ENCODE measurements at regions not wholly inside any gene's neighbourhood (a gene's known extent, or its start where the extent isn't known, plus 50 kb on each side); places are given as distances from the start of the nearest gene placed in this dataset.
"Not testable (repeated sequence)": the region's sequence is repeated elsewhere in the genome, so short reads cannot be mapped to it uniquely, and the experiment has no call there.

DNA sequence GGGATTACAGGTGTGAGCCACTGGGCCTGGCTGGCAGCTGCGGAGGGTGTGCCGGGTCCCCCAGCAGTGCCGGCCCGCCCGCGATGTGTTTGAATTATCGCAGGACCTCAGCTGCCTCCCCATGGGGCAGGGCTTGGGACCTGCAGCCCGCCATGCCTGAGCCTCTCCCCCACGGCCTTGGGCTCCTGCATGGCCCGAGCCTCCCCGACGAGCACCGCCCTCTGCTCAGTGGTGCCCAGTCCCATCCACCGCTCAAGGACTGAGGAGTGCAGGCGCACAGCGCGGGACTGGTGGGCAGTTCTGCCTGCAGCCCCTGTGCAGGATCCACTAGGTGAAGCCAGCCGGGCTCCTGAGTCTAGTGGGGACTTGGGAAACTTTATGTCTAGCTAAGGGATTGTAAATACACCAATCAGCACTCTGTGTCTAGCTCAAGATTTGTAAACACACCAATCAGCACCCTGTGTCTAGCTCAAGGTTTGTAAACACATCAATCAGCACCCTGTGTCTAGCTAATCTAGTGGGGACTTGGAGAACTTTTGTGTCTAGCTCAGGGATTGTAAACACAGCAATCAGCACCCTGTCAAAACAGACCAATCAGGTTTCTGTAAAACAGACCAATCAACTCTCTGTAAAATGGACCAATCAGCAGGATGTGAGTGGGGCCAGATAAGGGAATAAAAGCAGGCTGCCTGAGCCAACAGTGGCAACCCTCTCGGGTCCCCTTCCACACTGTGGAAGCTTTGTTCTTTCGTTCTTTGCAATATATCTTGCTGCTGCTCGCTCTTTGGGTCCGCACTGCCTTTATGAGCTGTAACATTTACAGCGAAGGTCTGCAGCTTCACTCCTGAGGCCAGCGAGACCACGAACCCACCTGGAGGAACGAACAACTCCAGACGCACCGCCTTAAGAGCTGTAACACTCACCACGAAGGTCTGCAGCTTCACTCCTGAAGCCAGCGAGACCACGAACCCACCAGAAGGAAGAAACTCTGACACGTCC, 287.8 kb downstream of the ALG10 start:
- not testable (repeated sequence) for DNase-seq

DNA sequence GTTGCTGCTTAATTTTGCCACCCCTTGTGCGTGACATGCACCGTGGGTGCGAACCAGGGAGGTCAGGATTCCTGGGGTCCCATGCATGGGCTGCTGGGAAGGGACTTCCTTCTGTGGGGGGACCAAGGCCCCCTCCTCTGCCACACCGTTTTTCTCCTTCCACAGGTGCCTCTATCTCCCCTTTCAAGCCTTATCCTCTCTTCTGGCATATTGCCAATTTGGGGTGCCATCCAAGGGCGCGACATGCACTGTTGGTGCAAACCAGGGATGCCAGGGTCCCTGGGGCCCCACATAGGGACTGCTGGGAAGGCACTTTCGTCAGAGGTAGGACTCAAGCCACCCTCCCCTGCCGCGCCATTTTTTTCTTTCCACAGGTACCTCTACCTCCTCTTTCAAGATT, 289.0 kb downstream of the ALG10 start:
- no peak for DNase-seq

DNA sequence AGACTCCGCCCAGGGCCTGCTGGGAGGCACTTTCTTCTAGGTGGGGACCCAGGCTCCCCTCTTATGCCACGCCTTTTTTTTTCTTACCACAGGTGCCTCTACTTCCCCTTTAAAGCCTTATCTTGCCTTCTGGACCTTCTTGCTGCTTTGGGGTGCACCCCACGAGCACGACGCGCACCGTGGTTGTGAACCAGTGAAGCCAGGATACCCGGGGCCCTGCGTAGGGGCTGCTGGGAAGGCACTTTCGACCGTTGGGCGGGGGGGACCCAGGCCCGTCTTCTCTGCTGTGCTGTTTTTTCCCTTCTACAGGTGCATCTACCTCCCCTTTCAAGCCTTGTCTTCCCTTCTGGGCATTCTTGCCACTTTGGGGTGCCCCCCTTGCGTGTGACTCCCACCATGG, 305.4 kb downstream of the ALG10 start:
- no peak for DNase-seq

DNA sequence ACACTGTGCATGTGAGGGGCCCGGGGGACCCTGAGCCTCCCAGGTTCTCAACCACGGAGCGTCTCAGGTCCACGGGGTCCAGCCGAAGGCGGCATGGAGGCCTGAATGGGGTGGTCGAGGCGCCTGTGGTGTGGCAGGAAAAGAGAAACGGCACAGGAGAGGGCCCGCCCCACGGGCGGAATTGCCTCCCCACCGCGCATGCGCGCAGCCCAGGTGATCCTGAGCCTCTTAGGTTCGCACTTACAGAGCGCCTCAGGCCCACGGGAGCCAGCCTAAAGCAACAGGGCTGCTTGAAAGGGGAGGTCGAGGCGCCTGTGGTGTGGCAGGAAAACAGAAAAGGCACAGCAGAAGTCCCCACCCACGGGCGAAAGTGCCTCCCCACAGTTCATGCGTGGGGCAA, 311.0 kb downstream of the ALG10 start:
- no peak for DNase-seq

DNA sequence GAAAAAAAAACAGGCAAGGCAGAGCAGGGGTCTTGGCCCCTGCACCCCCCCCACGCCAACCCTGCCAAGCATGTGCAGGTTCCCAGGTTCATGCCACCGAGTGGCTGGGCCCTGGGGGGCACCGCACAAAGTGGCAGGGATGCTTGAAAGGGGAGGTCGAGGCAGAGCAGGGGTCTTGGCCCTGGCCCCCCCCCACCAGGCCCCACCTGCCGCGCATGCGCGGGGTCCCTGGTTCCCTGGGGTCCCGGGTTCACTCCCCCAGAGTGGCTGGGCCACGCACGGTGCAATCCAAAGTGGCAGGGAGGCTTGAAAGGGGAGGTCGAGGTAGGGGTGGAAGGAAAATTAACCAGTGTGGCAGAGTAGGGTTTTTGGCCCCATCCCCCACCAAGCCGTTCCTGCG, 312.2 kb downstream of the ALG10 start:
- DNase-seq = no peak

DNA sequence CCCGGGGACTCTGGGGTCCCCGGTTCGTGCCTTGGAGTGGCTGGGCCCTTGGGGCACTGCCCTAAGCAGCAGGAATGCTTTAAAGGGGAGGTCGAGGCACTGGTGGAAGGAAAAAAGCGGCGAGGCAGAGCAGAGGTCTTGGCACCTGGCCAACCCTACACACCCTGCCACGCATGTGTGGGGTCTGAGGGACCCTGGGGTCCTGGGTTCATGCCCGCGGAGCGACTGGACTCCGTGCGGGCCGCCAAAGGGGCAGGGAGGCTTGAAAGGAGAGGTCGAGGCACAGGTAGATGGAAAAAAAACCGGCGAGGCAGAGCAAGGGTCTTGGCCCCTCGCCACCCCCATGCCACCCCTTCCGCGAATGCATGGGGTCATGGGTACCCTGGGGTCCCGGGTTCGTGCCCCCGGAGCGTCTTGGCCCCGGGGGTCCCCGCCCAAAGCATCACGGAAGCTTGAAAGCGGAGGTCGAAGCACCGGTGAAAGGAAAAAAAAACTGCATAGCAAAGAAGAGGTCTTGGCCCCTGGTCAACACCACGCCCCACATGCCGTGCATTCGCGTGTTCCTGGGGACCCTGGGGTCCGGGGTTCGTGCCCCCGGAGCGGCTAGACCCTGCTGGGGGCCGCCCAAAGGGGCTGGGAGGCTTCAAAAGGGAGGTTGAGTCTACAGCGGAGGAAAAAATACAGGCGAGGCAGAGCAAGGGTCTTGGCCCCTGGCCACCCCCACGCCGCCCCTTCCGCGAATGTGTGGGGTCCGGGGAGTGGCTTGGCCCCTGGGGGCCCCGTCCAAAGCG, 312.9 kb downstream of the ALG10 start:
- DNase-seq = no peak

DNA sequence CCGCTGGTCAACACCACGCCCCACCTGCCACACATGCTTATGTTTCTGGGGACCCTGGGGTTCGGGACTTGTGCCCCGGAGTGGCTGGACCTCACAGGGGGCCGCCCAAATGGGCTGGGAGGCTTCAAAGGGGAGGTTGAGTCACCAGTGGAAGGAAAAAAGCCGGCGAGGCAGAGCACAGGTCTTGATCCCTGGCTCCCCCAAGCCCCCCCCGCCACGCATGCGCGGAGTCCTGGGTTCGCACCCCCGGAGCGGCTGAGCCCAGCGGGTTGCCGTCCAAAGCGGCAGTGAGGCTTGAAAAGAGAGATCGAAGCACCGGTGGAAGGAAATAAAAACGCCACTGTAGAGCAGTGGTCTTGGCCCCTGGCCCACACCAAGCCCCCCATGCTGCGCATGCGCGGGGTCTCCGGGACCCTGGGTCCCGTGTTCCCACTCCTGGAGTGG, 313.5 kb downstream of the ALG10 start:
- DNase-seq = no peak

DNA sequence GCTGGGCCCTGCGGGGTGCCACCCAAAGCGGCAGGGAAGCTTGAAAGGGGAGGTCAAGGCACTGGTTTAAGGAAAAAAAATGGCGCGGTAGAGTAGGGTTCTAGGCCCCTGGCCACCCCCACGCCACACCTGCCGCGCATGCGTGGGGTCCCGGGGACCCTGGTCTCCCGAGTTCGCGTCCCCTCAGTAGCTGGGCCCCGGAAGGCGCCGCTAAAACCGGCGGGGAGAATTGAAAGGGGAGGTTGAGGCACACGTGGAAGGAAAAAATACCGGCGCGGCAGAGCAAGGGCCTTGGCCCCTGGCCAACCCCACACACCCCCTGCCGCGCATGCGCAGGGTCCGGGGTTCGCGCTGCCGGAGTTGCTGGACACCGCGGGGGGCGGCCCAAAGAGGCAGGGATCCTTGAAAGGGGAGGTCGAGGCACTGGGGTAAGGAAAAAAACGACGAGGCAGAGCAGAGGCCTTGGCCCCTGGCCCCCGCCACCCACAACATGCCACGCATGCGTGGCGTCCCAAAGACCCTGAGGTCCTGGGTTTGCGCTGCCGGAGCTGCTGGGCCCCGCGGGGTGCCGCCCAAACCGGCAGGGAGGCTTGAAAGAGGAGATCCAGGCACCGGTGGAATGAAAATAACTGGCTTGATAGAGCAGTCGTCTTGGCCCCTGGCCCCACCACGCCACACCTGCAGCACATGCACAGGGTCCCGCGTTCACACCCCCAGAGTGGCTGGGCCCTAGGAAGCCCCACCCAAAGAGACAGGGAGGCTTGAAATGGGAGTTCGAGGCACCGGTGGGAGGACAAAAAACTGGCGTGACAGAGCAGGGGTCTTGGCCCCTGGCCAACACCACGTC, 314.5 kb downstream of the ALG10 start:
- no peak for DNase-seq

DNA sequence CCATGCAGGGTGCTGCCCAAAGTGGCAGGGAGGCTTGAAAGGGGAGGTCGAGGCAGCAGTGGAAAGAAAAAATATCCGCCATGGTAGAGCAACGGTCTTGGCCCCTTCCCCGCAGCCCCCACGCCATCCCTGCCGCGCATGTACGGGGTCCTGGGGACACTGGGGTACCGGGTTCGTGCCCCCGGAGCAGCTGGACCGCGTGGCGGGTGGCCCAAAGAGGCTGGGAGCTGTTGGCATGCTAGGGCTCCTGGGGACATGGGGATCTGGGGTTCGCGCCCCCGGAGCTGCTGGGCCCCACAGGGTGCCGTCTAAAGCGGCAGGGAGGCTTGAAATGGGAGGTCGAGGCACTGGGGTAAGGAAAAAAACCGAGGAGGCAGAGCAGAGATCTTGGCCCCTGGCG, 316.5 kb downstream of the ALG10 start:
- DNase-seq = no peak

DNA sequence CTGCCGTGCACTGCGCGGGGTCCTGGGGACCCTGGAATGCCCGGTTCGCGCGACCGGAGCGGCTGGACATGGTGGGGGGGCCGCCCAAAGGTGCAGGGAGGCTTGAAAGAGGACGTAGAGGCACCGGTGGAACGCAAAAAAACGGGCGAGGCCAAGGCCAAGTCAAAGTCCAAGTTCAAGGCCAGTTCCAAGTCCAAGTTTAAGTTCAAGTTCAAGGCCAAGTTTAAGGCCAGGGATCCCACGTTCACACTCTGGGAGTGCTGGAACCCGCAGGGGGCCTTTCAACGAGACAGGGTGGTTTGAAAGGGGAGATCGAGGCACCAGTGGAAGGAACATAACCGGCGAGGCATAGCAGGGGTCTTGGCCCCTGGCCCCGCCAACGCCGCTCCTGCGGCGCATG, 317.6 kb downstream of the ALG10 start:
- DNase-seq = no peak

DNA sequence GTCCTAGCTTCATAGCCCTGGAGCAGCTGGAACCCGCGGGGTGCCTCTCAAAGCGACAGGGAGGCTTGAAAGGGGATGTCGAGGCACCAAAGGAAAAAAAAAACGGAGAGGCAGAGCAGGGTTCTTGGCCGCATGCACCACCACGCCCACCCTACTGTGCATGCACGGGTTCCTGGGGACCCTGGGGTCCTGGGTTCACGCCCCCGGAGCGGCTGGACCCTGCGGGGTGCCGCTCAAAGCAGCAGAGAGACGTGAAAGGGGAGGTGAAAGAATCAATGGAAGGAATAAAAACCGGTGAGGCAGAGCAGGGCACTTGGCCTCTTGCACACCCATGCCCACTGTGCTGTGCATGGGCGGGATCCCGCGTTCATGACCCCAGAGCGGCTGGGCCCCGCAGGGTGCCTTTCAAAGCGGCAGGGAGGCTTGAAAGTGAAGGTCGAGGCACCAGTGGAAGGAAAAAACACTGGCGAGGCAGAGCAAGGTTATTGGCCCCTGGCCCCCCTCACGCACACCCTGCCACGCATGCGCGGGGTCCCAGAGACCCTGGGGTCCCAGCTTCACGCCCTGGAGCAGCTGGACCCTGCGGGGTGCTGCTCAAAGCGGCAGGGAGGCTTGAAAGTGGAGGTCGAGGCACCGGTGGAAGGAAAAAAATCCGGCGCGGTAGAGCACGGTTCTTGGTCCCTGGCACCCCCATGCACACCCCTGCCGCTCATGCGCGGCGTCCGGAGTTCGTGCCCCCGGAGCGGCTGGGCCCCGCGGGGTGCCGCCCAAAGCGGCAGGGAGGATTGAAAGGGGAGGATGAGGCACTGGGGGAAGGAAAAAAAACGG, 318.5 kb downstream of the ALG10 start:
- no peak for DNase-seq

DNA sequence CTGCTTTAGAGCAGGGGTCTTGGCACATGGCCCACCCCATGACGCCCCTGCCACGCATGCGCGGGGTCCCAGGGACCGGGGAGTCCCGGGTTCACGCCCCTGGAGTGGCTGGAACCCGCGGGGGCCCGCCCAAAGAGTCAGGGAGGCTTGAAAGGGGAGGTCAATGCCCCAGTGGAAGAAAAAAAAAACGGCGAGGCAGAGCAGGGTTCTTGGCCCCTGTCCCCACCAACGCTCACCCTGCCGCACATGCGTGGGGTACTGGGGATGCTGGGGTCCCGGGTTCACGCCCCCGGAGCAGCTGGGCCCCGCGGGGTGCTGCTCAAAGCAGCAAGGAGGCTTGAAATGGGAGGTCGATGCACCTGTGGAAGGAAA, 319.1 kb downstream of the ALG10 start:
- no peak for DNase-seq

DNA sequence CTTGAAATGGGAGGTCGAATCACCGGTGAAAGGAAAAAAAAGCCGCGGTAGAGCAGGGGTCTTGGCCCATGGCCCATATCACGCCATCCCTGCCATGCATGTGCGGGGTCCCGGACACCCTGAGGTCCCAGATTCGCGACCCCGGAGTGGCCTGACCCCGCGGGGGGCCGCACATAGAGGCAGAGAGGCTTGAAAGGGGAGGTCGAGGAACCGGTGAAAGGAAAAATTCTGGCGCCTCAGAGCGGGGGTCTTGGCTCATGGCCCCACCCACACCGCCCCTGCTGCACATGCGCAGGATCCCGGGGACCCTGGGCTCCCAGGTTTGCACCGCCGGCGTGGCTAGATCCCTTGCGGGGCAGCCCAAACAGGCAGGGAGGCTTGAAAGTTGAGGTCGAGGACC, 319.8 kb downstream of the ALG10 start:
- DNase-seq = no peak

DNA sequence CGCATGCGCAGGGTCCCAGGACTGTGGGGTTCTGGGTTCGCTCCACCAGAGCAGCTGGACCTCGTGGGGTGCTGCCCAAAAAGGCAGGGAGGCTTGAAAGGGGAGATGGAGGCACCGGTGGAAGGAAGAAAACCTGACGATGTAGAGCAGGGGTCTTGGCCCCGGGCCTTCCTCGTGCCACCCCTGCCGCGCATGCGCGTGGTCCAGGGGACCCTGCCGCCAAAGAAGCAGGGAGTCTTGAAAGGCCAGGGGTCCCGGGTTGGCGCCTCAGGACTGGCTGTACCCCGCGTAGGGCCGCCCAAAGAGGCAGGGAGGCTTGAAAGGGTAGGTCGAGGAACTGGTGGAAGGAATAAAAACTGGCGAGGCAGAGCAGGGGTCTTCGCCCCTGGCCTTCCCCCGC, 321.0 kb downstream of the ALG10 start:
- no peak for DNase-seq

DNA sequence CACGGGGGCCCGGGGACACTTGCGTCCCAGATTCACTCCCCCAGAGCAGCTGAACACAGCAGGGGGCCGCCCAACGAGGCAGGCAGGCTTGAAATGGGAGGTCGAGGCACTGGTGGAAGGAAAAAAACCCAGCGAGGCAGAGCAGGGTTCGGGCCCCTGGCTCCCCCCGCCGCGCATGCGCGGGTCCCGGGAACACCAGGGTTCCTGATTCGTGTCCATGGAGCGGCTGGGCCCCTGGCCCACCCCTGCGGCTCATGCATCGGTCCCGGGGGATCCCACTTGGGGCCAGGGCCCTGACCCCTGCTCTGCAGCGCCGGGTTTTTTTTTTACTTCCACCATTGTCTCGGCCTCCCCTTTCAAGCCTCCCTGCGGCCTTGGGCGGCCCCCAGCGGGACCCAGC, 321.5 kb downstream of the ALG10 start:
- DNase-seq = no peak

DNA sequence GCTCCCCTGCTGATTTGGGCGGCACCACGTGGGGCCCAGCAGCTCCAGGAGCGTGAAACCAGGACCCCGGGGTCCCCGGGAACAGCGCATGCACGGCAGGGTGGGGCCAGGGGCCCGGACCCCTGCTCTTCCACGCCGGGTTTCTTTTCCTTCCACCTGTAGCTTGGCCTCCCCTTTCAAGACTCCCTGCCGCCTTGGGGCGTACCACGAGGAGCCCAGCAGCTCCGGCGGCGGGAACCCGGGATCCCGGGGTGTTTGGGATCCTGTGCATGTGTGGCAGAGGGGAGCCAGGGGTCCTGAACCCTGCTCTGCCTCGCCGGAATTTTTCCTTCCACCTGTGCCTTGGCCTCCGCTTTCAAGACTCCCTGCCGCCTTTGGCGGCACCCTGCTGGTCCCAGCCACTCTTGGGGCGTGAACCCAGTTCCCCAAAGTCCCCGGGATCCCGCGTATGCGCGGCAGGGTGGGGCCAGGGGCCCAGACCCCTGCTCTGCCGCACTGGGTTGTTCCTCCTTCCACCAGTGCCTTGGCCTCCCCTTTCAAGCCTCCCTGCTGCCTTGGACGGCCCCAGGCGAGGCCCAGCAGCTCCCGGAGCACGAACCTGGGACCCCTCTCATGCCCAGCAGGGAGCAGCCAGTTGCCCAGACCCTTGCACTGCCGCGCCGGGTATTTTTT, 322.7 kb downstream of the ALG10 start:
- DNase-seq = no peak

DNA sequence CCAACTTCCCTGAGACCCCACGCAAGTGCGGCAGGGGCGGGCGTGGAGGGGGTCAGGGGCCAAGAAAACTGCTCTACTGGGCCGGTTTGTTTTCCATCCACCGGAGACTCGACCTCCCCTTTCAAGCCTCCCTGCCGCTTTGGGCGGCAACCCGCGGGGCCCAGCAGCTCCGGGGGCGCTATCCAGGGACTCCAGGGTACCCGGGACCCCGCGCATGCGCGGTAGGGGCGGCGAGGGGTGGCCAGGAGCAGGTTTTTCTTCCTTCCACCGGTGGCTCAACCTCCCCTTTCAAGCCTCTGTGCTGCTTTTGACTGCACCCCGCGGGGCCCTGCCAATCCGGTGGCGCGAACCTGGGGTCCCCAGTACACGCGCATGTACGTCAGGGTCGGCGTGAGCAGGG, 323.5 kb downstream of the ALG10 start:
- no peak for DNase-seq

DNA sequence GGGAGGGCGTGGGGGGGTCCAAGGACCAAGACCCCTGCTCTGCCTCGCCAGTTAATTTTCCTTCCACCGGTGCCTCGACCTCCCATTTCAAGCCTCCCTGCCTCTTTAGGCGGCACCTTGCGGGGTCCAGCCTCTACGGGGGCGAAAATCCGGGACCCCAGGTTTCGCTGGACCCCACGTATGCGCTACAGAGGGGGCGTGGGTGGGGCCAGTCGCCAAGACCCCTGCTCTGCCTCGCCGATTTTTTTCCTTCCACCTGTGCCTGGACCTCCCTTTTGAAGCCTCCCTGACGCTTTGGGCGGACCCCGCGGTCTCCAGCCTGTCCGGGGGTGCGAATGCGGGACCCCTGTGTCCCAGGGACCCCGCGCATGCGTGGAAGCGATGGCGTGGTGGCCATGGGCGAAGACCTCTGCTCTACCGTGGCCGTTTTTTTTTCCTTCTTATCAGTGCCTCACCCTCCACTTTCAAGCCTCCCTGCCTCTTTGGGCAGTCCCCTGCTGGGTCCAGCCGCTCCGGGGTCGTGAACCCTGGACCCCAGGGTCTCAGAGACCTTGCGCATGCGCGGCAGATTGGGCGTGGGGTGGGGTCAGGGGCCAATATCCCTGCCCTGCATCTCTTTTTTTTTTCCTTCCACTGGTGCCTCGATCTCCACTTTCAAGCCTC, 324.2 kb downstream of the ALG10 start:
- no peak for DNase-seq

DNA sequence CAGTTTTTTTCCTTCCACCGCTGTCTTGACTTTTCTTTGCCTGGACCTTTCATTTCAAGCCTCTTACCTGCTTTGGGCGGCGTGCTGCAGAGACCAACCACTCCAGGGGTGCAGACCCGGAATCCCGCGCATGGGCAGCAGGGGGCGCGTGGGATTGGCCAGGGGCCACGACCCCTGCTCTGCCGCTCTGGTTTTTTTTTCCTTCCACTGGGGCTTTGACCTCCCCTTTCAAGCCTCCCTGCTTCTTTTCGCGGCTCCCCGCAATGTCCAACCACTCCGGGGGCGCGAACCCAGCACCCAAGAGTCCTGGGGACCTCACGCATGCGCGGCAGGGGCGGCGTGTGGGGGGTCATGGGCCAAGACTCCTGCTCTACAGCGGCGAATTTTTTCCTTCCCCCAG, 325.1 kb downstream of the ALG10 start:
- no peak for DNase-seq

DNA sequence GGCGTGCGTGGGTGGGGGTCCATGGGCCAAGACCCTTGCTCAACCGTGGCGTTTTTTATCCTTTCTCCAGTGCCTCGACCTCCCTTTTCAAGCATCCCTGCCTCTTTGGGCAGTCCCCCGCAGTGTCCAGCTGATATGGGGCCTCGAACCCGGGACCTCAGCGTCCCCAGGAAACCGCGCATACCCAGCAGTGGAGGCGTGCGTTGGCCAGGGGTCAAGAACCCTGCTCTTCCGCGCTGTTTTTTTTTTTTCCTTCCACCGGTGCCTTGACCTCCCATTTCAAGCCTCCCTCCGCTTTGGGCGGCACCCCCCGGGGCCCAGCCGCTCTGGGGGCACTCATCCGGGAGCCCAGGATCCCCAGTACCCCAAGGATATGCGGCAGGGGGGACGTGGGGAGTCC, 325.8 kb downstream of the ALG10 start:
- no peak for DNase-seq
